ENCODE measurements at regions not wholly inside any gene's neighbourhood (a gene's known extent, or its start where the extent isn't known, plus 50 kb on each side); places are given as distances from the start of the nearest gene placed in this dataset.

DNA sequence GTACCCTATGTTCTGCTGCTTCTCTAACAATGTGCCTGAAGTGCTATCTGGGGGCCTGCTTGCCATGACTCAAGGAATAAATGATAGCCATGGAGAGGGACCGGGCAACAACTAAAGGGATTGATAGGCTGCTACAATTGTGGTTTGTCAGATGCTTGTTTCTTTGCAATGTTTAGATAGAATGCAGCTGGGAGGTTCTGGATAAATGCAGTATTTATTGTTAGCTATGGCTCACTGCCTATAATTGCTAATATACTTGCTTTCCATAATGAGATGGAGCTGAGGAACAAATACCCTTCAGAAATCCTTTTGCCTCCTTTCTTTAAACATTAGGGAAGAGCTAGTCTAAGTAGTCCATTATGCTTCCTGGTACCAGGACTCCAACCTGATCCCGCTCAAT lies 575.2 kb upstream of the SYNCRIP start:
- TF ChIP-seq RARB (CRISPR knock-in tag; IDR thresholded peaks at IDR 0.05) (no peak), ZFP3 (CRISPR knock-in tag; IDR thresholded peaks at IDR 0.05) (no peak), TOX (CRISPR knock-in tag; IDR thresholded peaks at IDR 0.05; ENCODE audit: borderline replicate concordance) (no peak), ZNF8 (CRISPR knock-in tag; IDR thresholded peaks at IDR 0.05) (no peak), ZNF70 (CRISPR knock-in tag; IDR thresholded peaks at IDR 0.05) (no peak), ARNTL (CRISPR knock-in tag; IDR thresholded peaks at IDR 0.05; ENCODE audit: borderline replicate concordance, low read depth) (no peak), SNAI2 (CRISPR knock-in tag; IDR thresholded peaks at IDR 0.05) (no peak), BACH2 (CRISPR knock-in tag; IDR thresholded peaks at IDR 0.05; ENCODE audit: borderline replicate concordance) (no peak), PATZ1 (CRISPR knock-in tag; IDR thresholded peaks at IDR 0.05; ENCODE audit: borderline replicate concordance) (no peak), ZNF565 (CRISPR knock-in tag; conservative IDR thresholded peaks at IDR 0.05; ENCODE audit: low read depth) (no peak), OSR1 (CRISPR knock-in tag; IDR thresholded peaks at IDR 0.05) (no peak), ZC3H10 (CRISPR knock-in tag; IDR thresholded peaks at IDR 0.05) (no peak)
- TF ChIP-seq, protein P1, sequence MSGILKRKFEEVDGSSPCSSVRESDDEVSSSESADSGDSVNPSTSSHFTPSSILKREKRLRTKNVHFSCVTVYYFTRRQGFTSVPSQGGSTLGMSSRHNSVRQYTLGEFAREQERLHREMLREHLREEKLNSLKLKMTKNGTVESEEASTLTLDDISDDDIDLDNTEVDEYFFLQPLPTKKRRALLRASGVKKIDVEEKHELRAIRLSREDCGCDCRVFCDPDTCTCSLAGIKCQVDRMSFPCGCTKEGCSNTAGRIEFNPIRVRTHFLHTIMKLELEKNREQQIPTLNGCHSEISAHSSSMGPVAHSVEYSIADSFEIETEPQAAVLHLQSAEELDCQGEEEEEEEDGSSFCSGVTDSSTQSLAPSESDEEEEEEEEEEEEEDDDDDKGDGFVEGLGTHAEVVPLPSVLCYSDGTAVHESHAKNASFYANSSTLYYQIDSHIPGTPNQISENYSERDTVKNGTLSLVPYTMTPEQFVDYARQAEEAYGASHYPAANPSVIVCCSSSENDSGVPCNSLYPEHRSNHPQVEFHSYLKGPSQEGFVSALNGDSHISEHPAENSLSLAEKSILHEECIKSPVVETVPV (CRISPR knock-in tag; IDR thresholded peaks at IDR 0.05), result no peak
- TF ChIP-seq, protein P2, sequence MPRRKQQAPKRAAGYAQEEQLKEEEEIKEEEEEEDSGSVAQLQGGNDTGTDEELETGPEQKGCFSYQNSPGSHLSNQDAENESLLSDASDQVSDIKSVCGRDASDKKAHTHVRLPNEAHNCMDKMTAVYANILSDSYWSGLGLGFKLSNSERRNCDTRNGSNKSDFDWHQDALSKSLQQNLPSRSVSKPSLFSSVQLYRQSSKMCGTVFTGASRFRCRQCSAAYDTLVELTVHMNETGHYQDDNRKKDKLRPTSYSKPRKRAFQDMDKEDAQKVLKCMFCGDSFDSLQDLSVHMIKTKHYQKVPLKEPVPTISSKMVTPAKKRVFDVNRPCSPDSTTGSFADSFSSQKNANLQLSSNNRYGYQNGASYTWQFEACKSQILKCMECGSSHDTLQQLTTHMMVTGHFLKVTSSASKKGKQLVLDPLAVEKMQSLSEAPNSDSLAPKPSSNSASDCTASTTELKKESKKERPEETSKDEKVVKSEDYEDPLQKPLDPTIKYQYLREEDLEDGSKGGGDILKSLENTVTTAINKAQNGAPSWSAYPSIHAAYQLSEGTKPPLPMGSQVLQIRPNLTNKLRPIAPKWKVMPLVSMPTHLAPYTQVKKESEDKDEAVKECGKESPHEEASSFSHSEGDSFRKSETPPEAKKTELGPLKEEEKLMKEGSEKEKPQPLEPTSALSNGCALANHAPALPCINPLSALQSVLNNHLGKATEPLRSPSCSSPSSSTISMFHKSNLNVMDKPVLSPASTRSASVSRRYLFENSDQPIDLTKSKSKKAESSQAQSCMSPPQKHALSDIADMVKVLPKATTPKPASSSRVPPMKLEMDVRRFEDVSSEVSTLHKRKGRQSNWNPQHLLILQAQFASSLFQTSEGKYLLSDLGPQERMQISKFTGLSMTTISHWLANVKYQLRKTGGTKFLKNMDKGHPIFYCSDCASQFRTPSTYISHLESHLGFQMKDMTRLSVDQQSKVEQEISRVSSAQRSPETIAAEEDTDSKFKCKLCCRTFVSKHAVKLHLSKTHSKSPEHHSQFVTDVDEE (CRISPR knock-in tag; IDR thresholded peaks at IDR 0.05), result no peak

Data from SK-N-SH treated with all-trans-retinoic acid at 6 μM for 48 hours (cell line).